ENCODE measurements at regions not wholly inside any gene's neighbourhood (a gene's known extent, or its start where the extent isn't known, plus 50 kb on each side); places are given as distances from the start of the nearest gene placed in this dataset.

DNA sequence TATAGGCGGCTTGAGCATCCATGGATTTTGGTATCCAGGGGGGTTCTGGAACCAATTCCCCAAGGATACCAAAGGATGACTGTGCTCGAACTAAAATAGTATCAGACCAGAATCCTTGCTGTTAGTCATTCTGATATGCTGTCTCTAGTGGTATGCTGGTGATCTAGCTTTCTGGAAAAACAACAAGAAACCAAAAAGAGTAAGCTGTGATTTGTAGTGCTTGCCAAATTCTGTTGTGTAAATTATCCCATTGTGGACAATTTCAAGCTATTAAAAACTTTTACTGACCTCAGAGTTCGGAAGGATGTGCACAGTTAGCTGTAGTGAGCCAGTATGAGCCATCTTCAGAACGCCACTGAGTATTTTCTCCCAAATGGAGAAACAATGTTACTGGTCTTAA, 99.0 kb upstream of the FBN2 start:
- Histone ChIP-seq H3K9me2 (ENCODE audit: insufficient read depth, low read length) (no peaks in the 10 kb centered on the region), H3K36me3 (ENCODE audit: insufficient read depth, low read length) (no peaks in the 10 kb centered on the region), H3K79me2 (ENCODE audit: insufficient read depth, low read depth, low read length) (no peaks in the 10 kb centered on the region), H3K4me2 (ENCODE audit: low read length) (no peak overlapping the region), H3K27ac (ENCODE audit: low read depth, low read length, poor library complexity, severe bottlenecking) (no peak overlapping the region), H3K9me3 (ENCODE audit: low read length) (no peaks in the 10 kb centered on the region), H4K20me1 (ENCODE audit: insufficient read depth, low read length) (no peaks in the 10 kb centered on the region), H3K4me1 (ENCODE audit: insufficient read depth, low read length, poor library complexity, severe bottlenecking) (no peaks in the 10 kb centered on the region), H2AFZ (ENCODE audit: low read length) (no peak overlapping the region), H3K4me3 (ENCODE audit: low read depth, low read length, poor library complexity, severe bottlenecking) (no peak overlapping the region)
- intact Hi-C loops (cut with micrococcal nuclease; ENCODE audit: unreplicated experiment), result no loop called here
- POLR2A ChIA-PET, result interaction anchor here (0.5 to 1.0 kb wide), 2 partner anchors 19 to 362 kb away, joined by 3 read pairs; no protein-coding TSS in a partner anchor
- CTCF ChIA-PET (ENCODE audit: unreplicated experiment), result no interaction called here
- BruUV-seq (replicated peaks), result no TSS peak
- TF ChIP-seq, protein P1, sequence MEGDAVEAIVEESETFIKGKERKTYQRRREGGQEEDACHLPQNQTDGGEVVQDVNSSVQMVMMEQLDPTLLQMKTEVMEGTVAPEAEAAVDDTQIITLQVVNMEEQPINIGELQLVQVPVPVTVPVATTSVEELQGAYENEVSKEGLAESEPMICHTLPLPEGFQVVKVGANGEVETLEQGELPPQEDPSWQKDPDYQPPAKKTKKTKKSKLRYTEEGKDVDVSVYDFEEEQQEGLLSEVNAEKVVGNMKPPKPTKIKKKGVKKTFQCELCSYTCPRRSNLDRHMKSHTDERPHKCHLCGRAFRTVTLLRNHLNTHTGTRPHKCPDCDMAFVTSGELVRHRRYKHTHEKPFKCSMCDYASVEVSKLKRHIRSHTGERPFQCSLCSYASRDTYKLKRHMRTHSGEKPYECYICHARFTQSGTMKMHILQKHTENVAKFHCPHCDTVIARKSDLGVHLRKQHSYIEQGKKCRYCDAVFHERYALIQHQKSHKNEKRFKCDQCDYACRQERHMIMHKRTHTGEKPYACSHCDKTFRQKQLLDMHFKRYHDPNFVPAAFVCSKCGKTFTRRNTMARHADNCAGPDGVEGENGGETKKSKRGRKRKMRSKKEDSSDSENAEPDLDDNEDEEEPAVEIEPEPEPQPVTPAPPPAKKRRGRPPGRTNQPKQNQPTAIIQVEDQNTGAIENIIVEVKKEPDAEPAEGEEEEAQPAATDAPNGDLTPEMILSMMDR (conservative IDR thresholded peaks at IDR 0.05; ENCODE audit: low read length), result no peak
- TF ChIP-seq EZH2phosphoT487 (IDR thresholded peaks at IDR 0.05; ENCODE audit: borderline replicate concordance, low read depth, low read length), result no peak
- no peak for DNase-seq (ENCODE audit: low spot score)

DNA sequence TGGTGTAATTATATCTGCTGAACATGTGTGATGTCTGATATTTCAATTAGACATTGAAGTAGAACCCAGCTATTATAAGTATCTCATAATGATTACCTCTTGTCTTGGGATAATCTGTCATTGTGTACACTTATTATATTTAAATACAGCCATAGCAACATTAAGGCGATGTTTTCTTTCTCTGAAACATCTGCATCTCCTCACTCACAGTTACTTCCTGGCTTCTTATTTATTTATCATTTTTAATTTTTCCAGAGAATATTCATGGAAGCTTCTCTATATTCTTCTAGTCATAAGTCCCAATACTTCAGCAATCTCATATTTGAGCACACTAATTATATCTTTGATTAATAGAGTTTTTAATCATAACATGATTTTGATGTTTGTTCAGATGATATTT, 103.8 kb upstream of the FBN2 start:
- ChIA-PET CTCF (ENCODE audit: unreplicated experiment) (no interaction called here), POLR2A (no interaction called here)
- no peak overlapping the region for H3K4me2 ChIP-seq (ENCODE audit: low read length)
- H3K4me3 ChIP-seq (ENCODE audit: low read depth, low read length, poor library complexity, severe bottlenecking), result no peak overlapping the region
- H3K9me3 ChIP-seq (ENCODE audit: low read length), result no peaks in the 10 kb centered on the region
- no peaks in the 10 kb centered on the region for H3K79me2 ChIP-seq (ENCODE audit: insufficient read depth, low read depth, low read length)
- H4K20me1 ChIP-seq (ENCODE audit: insufficient read depth, low read length), result no peaks in the 10 kb centered on the region
- no peaks in the 10 kb centered on the region for H3K4me1 ChIP-seq (ENCODE audit: insufficient read depth, low read length, poor library complexity, severe bottlenecking)
- DNase-seq (ENCODE audit: low spot score), result no peak
- no peaks in the 10 kb centered on the region for H3K36me3 ChIP-seq (ENCODE audit: insufficient read depth, low read length)
- TF ChIP-seq EZH2phosphoT487 (IDR thresholded peaks at IDR 0.05; ENCODE audit: borderline replicate concordance, low read depth, low read length), result no peak
- intact Hi-C loops (cut with micrococcal nuclease; ENCODE audit: unreplicated experiment), result no loop called here
- no TSS peak for BruUV-seq (replicated peaks)
- H2AFZ ChIP-seq (ENCODE audit: low read length), result no peak overlapping the region
- no peak overlapping the region for H3K27ac ChIP-seq (ENCODE audit: low read depth, low read length, poor library complexity, severe bottlenecking)
- H3K9me2 ChIP-seq (ENCODE audit: insufficient read depth, low read length), result no peaks in the 10 kb centered on the region

DNA sequence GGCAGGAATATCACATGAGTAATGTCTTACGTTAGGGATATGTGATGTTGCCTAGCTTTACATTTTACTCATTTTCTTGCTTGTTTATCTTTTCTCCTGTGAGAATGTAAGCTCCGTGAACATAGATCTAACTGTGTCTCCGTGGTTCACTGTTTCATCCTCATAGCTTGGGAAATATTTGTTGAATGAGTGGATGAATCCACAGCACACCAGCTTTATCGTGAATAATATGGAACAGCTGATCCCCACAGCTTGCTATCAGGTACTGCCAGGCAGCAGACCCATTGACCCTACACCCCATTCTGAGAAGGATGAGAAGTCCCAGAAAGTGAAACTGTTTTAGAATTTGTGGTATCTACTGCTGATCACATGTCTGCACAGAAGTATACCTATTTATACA, 106.8 kb upstream of the FBN2 start:
- H3K79me2 ChIP-seq (ENCODE audit: insufficient read depth, low read depth, low read length), result no peaks in the 10 kb centered on the region
- H3K27ac ChIP-seq (ENCODE audit: low read depth, low read length, poor library complexity, severe bottlenecking), result no peak overlapping the region
- ChIA-PET POLR2A (interaction anchor here (0.9 kb wide), 1 partner anchor 43 kb away, joined by 3 read pairs; no protein-coding TSS in a partner anchor), CTCF (ENCODE audit: unreplicated experiment) (no interaction called here)
- H4K20me1 ChIP-seq (ENCODE audit: insufficient read depth, low read length), result no peaks in the 10 kb centered on the region
- intact Hi-C loops (cut with micrococcal nuclease; ENCODE audit: unreplicated experiment), result no loop called here
- H2AFZ ChIP-seq (ENCODE audit: low read length), result no peak overlapping the region
- BruUV-seq (replicated peaks), result no TSS peak
- no peaks in the 10 kb centered on the region for H3K9me3 ChIP-seq (ENCODE audit: low read length)
- H3K4me1 ChIP-seq (ENCODE audit: insufficient read depth, low read length, poor library complexity, severe bottlenecking), result no peaks in the 10 kb centered on the region
- no peaks in the 10 kb centered on the region for H3K9me2 ChIP-seq (ENCODE audit: insufficient read depth, low read length)
- no peak overlapping the region for H3K4me2 ChIP-seq (ENCODE audit: low read length)
- H3K36me3 ChIP-seq (ENCODE audit: insufficient read depth, low read length), result no peaks in the 10 kb centered on the region
- TF ChIP-seq, protein P1 (conservative IDR thresholded peaks at IDR 0.05; ENCODE audit: low read length), result no peak
- TF ChIP-seq EZH2phosphoT487 (IDR thresholded peaks at IDR 0.05; ENCODE audit: borderline replicate concordance, low read depth, low read length), result no peak
- no peak overlapping the region for H3K4me3 ChIP-seq (ENCODE audit: low read depth, low read length, poor library complexity, severe bottlenecking)
- no peak for DNase-seq (ENCODE audit: low spot score)
